CD8-positive, alpha-beta memory T cell (primary cell): ENCODE measurements at regions not wholly inside any gene's neighbourhood (a gene's known extent, or its start where the extent isn't known, plus 50 kb on each side); places are given as distances from the start of the nearest gene placed in this dataset.
"Not testable (repeated sequence)": the region's sequence is repeated elsewhere in the genome, so short reads cannot be mapped to it uniquely, and the experiment has no call there.

Experiments used
- CTCF ChIA-PET: fragments of 350-600 bp; sonication (Branson Sonifier 250); formaldehyde crosslinking; loops from one replicate; lab custom pipeline; 2021; ENCODE audit warnings: antibody characterized with exemption; lab: Charles Lee
- POLR2A ChIA-PET: fragments of 350-600 bp; sonication (Branson Sonifier 250); formaldehyde crosslinking; loops from one replicate; lab custom pipeline; 2021; ENCODE audit warnings: antibody characterized with exemption; lab: Charles Lee
- DNase-seq, 5 donors: peaks; one replicate each; pipeline versions ENCODE4 v3.0.0 to v3.0.0-alpha.2; 2020 to 2022; ENCODE audit warnings: mixed read lengths in 1 of 5
- H3K27ac ChIP-seq: one replicate; pipeline ENCODE4 v1.7.0; 2013; ENCODE audit warnings: low read depth, mild to moderate bottlenecking, low read length, moderate library complexity
- H3K27me3 ChIP-seq: 2 replicates; pipeline ENCODE4 v1.7.0; 2013; ENCODE audit warnings: low read length, mild to moderate bottlenecking; ENCODE audit not compliant: insufficient read depth, poor library complexity, severe bottlenecking
- H3K36me3 ChIP-seq: 2 replicates; pipeline ENCODE4 v1.7.0; 2013; ENCODE audit warnings: mild to moderate bottlenecking, low read length, moderate library complexity; ENCODE audit not compliant: insufficient read depth
- H3K4me1 ChIP-seq: 2 replicates; pipeline ENCODE4 v1.7.0; 2013; ENCODE audit warnings: mild to moderate bottlenecking, low read length, moderate library complexity; ENCODE audit not compliant: insufficient read depth
- H3K4me3 ChIP-seq: 2 replicates; pipeline ENCODE4 v1.7.0; 2013; ENCODE audit warnings: mild to moderate bottlenecking, low read length
- H3K9me3 ChIP-seq: 2 replicates; pipeline ENCODE4 v1.7.0; 2013; ENCODE audit warnings: mild to moderate bottlenecking, low read length
- H3K27ac Mint-ChIP-seq, 8 donors: one replicate each; pipeline ENCODE4 v1.8.0; 2020 to 2021; ENCODE audit warnings: mixed read lengths in 8 of 8, mild to moderate bottlenecking in 6 of 8, inconsistent platforms in 3 of 8, moderate library complexity in 3 of 8
- H3K27me3 Mint-ChIP-seq, 2 donors: one replicate each; pipeline ENCODE4 v1.8.0; 2020 to 2021; ENCODE audit warnings: mixed read lengths in 2 of 2, mild to moderate bottlenecking in 1 of 2, moderate library complexity in 1 of 2
- H3K36me3 Mint-ChIP-seq, 3 donors: one replicate each; pipeline ENCODE4 v1.8.0; 2020 to 2021; ENCODE audit warnings: mixed read lengths in 3 of 3, inconsistent platforms in 1 of 3, mild to moderate bottlenecking in 1 of 3
- H3K4me1 Mint-ChIP-seq, 3 donors: one replicate each; pipeline ENCODE4 v1.8.0; 2020 to 2021; ENCODE audit warnings: mixed read lengths in 3 of 3, inconsistent platforms in 1 of 3, mild to moderate bottlenecking in 1 of 3
- H3K4me3 Mint-ChIP-seq, 7 donors: one replicate each; pipeline ENCODE4 v1.8.0; 2020 to 2021; ENCODE audit warnings: mixed read lengths in 7 of 7, mild to moderate bottlenecking in 6 of 7, moderate library complexity in 4 of 7, inconsistent platforms in 2 of 7
- H3K9me3 Mint-ChIP-seq, 5 donors: one replicate each; pipeline ENCODE4 v1.8.0; 2020 to 2022; ENCODE audit warnings: mixed read lengths in 5 of 5, mild to moderate bottlenecking in 3 of 5, moderate library complexity in 2 of 5, inconsistent platforms in 1 of 5

- H3K4me3 ChIP-seq = no peak overlapping the region
- H3K4me1 Mint-ChIP-seq = no peaks in the 10 kb centered on the region
- no peaks in the 10 kb centered on the region for H3K27me3 Mint-ChIP-seq
- CTCF ChIA-PET = no interaction called here
- H3K4me3 Mint-ChIP-seq = no peak overlapping the region
- H3K9me3 Mint-ChIP-seq = no peaks in the 10 kb centered on the region
- H3K4me1 ChIP-seq = no peaks in the 10 kb centered on the region
- H3K36me3 Mint-ChIP-seq = no peaks in the 10 kb centered on the region
- no peaks in the 10 kb centered on the region for H3K27me3 ChIP-seq
- no peaks in the 10 kb centered on the region for H3K36me3 ChIP-seq
- POLR2A ChIA-PET = no interaction called here
- DNase-seq = no peak
- no peaks in the 10 kb centered on the region for H3K9me3 ChIP-seq
- no peak overlapping the region for H3K27ac ChIP-seq
- H3K27ac Mint-ChIP-seq = no peak overlapping the region
Measured at GRCh38 chr13:44797685-44798084, 191.6 kb downstream of the NUFIP1 start.

- H3K4me3 Mint-ChIP-seq = no peak overlapping the region
- no peak overlapping the region for H3K4me3 ChIP-seq
- no peaks in the 10 kb centered on the region for H3K9me3 Mint-ChIP-seq
- H3K27me3 ChIP-seq = no peaks in the 10 kb centered on the region
- no peaks in the 10 kb centered on the region for H3K36me3 ChIP-seq
- ChIA-PET POLR2A (no interaction called here), CTCF (no interaction called here)
- H3K27ac Mint-ChIP-seq = no peak overlapping the region
- H3K4me1 ChIP-seq = no peaks in the 10 kb centered on the region
- no peak for DNase-seq
- no peaks in the 10 kb centered on the region for H3K9me3 ChIP-seq
- H3K4me1 Mint-ChIP-seq = no peaks in the 10 kb centered on the region
- no peaks in the 10 kb centered on the region for H3K36me3 Mint-ChIP-seq
- no peak overlapping the region for H3K27ac ChIP-seq
- H3K27me3 Mint-ChIP-seq = no peaks in the 10 kb centered on the region
Measured at GRCh38 chr13:44796597-44797490, 192.4 kb downstream of the NUFIP1 start.

- not testable (repeated sequence) for H3K4me3 ChIP-seq, H3K36me3 Mint-ChIP-seq
Measured at GRCh38 chr13:44796039-44796438, 193.2 kb downstream of the NUFIP1 start.

GRCh38 chr13:44795176-44795575 is 194.1 kb downstream of the NUFIP1 start:
- Mint-ChIP-seq H3K36me3 (no peaks in the 10 kb centered on the region), H3K4me1 (no peaks in the 10 kb centered on the region), H3K9me3 (no peaks in the 10 kb centered on the region), H3K27me3 (peaks cover 0 to 2% of the 10 kb centered on the region in 2 donors), H3K4me3 (no peak overlapping the region), H3K27ac (no peak overlapping the region)
- POLR2A ChIA-PET = no interaction called here
- Histone ChIP-seq H3K9me3 (no peaks in the 10 kb centered on the region), H3K27me3 (no peaks in the 10 kb centered on the region), H3K27ac (no peak overlapping the region), H3K4me1 (no peaks in the 10 kb centered on the region), H3K36me3 (no peaks in the 10 kb centered on the region), H3K4me3 (no peak overlapping the region)
- CTCF ChIA-PET = no interaction called here
- no peak for DNase-seq

More at GRCh38 chr13:44796039-44796438, 193.2 kb downstream of the NUFIP1 start:
- H3K9me3 ChIP-seq, CTCF ChIA-PET, H3K4me1 Mint-ChIP-seq, H3K27me3 ChIP-seq, H3K27ac Mint-ChIP-seq, POLR2A ChIA-PET, H3K36me3 ChIP-seq, H3K27me3 Mint-ChIP-seq, DNase-seq, H3K9me3 Mint-ChIP-seq, H3K4me3 Mint-ChIP-seq, H3K4me1 ChIP-seq, H3K27ac ChIP-seq: not testable (repeated sequence)

GRCh38 chr13:44792096-44792495 is 197.2 kb downstream of the NUFIP1 start:
- H3K4me1 Mint-ChIP-seq = no peaks in the 10 kb centered on the region
- H3K27ac Mint-ChIP-seq = no peak overlapping the region
- Histone ChIP-seq H3K4me3 (no peak overlapping the region), H3K27me3 (no peaks in the 10 kb centered on the region), H3K4me1 (no peaks in the 10 kb centered on the region), H3K9me3 (no peaks in the 10 kb centered on the region), H3K36me3 (no peaks in the 10 kb centered on the region), H3K27ac (no peak overlapping the region)
- H3K9me3 Mint-ChIP-seq = no peaks in the 10 kb centered on the region
- CTCF ChIA-PET = no interaction called here
- H3K36me3 Mint-ChIP-seq = no peaks in the 10 kb centered on the region
- no peak overlapping the region for H3K4me3 Mint-ChIP-seq
- POLR2A ChIA-PET = no interaction called here
- H3K27me3 Mint-ChIP-seq = peaks cover 0 to 2% of the 10 kb centered on the region in 2 donors
- no peak for DNase-seq

- Mint-ChIP-seq H3K4me1 (no peaks in the 10 kb centered on the region), H3K4me3 (no peak overlapping the region), H3K27ac (peak overlapping the region in 1 of 8 donors; percentile 30), H3K27me3 (peaks cover 0 to 2% of the 10 kb centered on the region in 2 donors), H3K9me3 (no peaks in the 10 kb centered on the region), H3K36me3 (no peaks in the 10 kb centered on the region)
- ChIA-PET POLR2A (no interaction called here), CTCF (interaction anchor here (1.2 kb wide), 1 partner anchor 10 kb away, joined by 3 read pairs; no protein-coding TSS in a partner anchor)
- Histone ChIP-seq H3K27ac (no peak overlapping the region), H3K27me3 (no peaks in the 10 kb centered on the region), H3K9me3 (no peaks in the 10 kb centered on the region), H3K36me3 (no peaks in the 10 kb centered on the region), H3K4me1 (no peaks in the 10 kb centered on the region), H3K4me3 (no peak overlapping the region)
- DNase-seq = no peak
Measured at GRCh38 chr13:44790289-44790688, 199.0 kb downstream of the NUFIP1 start.

- H3K27ac ChIP-seq = no peak overlapping the region
- H3K36me3 ChIP-seq = no peaks in the 10 kb centered on the region
- Mint-ChIP-seq H3K27me3 (peaks cover 2 to 5% of the 10 kb centered on the region in 2 donors), H3K36me3 (no peaks in the 10 kb centered on the region), H3K27ac (no peak overlapping the region), H3K9me3 (no peaks in the 10 kb centered on the region), H3K4me3 (no peak overlapping the region), H3K4me1 (no peaks in the 10 kb centered on the region)
- no peaks in the 10 kb centered on the region for H3K27me3 ChIP-seq
- no peak overlapping the region for H3K4me3 ChIP-seq
- no peaks in the 10 kb centered on the region for H3K9me3 ChIP-seq
- ChIA-PET POLR2A (no interaction called here), CTCF (no interaction called here)
- H3K4me1 ChIP-seq = no peaks in the 10 kb centered on the region
- no peak for DNase-seq
Measured at GRCh38 chr13:44787617-44788016, 201.7 kb downstream of the NUFIP1 start.

- no peak overlapping the region for H3K4me3 Mint-ChIP-seq
- CTCF ChIA-PET = no interaction called here
- no peaks in the 10 kb centered on the region for H3K9me3 Mint-ChIP-seq
Measured at GRCh38 chr13:44786756-44787155, 202.5 kb downstream of the NUFIP1 start.

More at GRCh38 chr13:44786756-44787155, 202.5 kb downstream of the NUFIP1 start:
- Mint-ChIP-seq H3K27ac (no peak overlapping the region), H3K4me1 (no peaks in the 10 kb centered on the region), H3K36me3 (no peaks in the 10 kb centered on the region), H3K27me3 (peaks cover 2 to 5% of the 10 kb centered on the region in 2 donors)
- H3K9me3 ChIP-seq = no peaks in the 10 kb centered on the region
- H3K27me3 ChIP-seq = no peaks in the 10 kb centered on the region
- no peaks in the 10 kb centered on the region for H3K36me3 ChIP-seq
- no peaks in the 10 kb centered on the region for H3K4me1 ChIP-seq
- POLR2A ChIA-PET = no interaction called here
- no peak for DNase-seq
- H3K4me3 ChIP-seq = no peak overlapping the region
- H3K27ac ChIP-seq = no peak overlapping the region
